GM21529 (cell line): ENCODE measurements at regions not wholly inside any gene's neighbourhood (a gene's known extent, or its start where the extent isn't known, plus 50 kb on each side); places are given as distances from the start of the nearest gene placed in this dataset.
A peak's percentile ranks its signal among the peaks of the same experiment; 100 is the strongest.

Experiments
- ATAC-seq: cut with Tn5 transposase; IDR thresholded peaks from one replicate; pipeline ENCODE4 v1.9.1; 2021; ENCODE audit not compliant: unreplicated experiment

- ATAC-seq = no peak
These were observed 127.3 kb downstream of the DDX1 start for GRCh38 chr2:15718944-15719323.

GRCh38 chr2:15719566-15720313, 128.1 kb downstream of the DDX1 start:
- no peak for ATAC-seq

- no peak for ATAC-seq
These were observed 129.1 kb downstream of the DDX1 start for GRCh38 chr2:15720561-15721307.

GRCh38 chr2:15721411-15722067, 129.9 kb downstream of the DDX1 start:
- ATAC-seq = no peak

DNA sequence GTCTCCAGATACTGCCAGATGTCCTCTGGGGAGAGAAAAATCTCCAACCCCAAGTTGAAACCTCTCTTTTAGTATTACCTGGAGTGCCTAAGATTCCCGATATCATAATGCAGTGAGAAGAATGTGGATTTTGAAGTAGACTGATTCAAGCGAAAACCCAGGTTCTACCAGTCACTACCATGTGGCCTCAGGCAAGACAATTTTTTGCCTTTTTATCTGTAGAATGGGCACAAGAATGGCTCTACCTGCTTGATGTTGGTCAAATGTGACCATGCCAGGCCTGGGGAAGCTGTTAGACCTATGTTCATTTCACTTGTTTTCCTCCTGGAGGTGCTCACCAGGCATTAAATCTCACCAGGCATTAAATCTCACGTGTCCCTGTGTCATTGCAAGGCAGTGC, 131.3 kb downstream of the DDX1 start:
- no peak for ATAC-seq

GRCh38 chr2:15724235-15724634, 132.6 kb downstream of the DDX1 start:
- no peak for ATAC-seq

DNA sequence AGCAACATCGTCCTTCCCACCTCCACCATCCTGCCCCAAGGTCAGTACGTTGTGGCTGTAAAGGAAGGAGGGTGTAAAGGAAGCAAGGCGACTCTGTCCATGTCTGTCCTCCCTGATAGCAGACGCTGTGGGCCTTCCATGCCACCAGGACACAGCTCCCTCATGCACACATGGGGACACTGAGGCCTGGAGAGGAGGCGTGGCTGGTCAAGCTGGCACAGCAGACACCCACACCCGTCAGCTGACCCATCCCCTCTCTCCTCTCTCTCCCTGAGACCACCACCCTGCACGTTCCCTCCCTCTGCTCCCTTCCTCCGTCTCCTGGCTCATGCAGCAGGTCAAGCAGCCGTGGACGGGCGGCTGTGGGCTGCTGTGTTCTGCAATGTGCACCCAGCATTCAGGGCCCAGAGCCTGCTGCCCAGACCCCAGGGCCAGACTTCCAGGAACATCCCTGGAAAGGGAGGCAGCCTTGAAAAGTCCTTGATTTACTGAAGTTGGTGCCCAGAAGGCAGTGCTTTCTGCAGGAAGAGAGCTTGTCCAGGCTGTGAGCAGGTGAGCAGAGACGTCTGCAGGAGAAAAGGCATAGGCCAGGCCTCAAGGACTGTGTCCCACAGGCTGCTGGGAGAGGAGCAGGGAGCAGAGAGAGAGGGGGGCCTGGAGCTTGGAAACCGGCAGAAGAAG, 133.6 kb downstream of the DDX1 start:
- no peak for ATAC-seq

DNA sequence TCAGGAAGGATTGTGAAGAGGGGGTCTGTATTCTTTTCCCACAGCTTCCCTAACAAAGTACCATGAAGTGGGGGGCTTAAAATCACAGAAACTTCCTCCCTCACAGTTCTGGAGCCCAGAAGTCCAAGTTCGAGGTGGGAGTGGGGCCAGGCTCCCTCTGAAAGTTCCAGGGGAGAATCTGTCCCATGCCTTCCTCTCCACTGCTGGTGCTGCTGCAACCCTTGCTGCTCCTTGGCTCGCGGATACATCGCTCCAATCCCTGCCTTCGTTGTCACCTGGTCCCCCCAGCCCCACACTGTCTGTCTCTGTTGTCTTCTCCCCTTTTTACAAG, 134.1 kb downstream of the DDX1 start:
- no peak for ATAC-seq

GRCh38 chr2:15726321-15727057, 134.8 kb downstream of the DDX1 start:
- no peak for ATAC-seq

DNA sequence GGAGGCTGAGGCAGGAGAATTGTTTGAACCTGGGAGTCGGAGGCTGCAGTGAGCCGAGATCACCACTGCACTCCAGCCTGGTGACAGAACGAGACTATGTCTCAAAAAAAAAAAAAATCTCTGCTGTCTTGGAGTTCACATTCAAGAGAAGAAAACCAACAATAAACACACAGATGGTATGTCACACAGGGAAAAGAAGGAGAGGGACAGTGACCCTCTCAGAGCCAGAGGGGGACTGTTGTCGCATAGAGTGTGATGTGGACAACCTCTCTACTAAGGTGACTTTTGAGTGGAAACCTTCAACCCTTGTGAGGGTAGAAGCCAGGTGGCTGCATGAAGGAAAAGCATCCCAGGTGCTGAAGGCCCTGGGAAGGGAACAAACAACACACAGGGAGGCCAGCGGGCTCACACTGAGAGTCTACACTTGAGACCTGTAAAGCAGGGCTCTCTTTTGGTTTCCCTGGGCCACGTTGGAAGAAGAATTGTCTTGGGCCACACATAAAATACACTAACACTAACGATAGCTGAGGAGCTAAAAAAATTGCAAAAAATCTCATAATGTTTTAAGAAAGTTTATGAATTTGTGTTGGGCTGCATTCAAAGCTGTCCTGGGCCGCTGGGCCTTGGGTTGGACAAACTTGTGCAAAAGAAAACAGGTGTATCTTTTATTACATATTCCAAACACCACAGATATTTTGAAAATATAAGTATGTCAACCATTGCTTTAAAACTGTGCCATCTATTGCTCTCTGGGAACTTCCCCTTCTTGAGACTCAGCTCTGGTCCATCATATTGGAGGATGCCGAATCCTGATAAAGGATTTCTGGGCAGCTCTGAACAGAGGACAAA, 136.0 kb downstream of the DDX1 start:
- no peak for ATAC-seq

DNA sequence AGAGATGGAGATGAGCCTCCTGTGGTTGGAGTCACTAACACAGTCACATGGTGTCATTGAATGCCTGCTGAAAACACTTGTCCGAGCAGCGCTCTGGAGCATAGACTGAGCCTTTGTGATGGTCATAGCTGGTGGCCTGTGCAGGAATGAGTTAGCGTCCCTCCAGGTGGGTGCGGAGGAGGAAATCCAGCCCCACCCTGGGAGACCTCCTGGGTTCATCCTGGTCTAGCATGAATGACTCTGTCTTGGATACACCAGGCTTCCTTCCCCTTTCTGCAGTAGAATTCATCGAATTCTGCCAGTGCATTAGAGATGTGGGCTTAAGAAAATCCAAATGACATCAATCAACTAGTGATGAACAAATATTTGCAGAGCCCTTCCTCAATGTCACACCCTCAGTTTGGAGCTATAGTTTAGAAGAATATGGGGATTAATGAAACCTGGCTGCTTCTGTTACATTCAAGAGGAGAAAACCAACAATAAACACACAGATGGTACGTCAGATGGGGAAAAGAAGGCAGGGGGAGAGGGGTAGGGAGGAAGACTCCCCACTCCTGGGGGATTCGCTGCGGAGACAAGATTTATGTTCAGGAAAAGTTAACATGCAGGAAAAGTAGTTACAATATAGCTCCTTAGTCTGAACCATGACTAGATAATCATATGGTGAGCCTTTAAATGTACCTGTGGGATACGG, 136.7 kb downstream of the DDX1 start:
- no peak for ATAC-seq

GRCh38 chr2:15729001-15729400, 137.3 kb downstream of the DDX1 start:
- no peak for ATAC-seq

DNA sequence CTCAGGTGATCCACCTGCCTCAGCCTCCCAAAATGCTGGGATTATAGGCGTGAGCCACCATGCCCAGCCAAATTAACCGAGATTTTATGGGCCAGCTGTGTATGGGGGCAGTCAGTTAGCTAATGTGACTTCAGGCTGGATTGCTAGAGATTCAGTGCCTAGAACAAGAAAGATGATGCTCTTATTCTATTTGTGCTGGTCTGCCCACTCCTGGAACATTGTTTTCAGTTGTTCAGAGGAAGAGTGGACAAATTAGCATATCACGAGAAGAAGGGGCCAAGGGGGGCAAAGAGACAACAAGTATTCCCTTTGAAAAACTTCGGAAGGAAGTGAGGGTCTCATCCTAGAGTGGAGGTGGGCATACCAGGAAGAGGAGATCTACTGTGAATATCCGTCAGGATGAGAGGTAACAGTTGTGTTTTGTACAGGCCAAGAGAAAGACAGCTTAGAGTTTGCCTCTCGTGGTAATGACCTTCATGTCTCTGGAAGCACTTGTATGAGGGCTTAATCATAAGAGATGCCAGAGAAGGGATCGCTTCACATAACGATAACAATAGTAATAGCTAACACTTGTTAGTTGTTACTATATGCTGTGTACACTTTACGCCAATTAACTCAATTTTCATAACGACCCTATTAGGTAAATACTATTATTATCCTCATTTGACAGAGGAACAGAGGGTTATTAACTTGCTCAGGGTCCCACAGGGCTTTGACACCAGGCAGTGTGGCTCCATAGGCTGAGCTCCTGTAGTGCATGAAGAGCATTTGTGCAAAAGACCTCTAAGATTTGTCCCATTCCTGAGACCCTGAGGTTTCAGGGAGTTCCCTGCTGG, 138.3 kb downstream of the DDX1 start:
- ATAC-seq = peak; percentile 3

DNA sequence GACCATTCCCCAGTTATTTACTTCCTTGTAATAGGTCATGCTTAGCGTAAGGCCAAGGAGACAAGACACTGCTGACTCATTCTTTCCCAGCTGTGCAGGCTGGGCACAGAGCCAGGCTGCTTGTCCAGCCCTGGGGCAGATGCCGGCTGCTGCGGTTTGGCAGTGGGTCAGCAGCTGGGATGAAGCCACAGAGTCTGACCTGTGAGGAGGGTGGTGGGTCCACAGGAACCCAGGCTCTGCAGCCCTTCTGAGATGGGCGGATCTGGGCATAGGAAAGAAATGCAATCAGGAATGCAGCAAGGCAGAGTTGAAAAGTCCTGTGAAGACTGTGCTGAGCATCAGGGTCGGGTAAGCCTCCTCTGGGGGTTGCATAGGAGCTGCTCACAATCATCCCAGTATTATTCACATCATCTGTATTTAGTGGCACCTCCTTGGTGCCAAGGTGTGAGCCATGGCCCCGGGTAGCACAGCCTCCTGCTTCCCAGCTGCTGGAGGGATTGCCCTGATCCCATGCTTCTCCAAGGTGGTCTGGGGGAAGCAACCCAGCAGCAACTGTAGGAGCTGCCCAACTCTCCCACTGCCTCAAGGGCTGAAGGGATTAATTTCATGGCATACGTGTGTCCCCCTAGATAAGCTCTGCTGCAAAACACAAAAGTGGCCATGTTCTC, 139.0 kb downstream of the DDX1 start:
- ATAC-seq = peak; percentile 48

DNA sequence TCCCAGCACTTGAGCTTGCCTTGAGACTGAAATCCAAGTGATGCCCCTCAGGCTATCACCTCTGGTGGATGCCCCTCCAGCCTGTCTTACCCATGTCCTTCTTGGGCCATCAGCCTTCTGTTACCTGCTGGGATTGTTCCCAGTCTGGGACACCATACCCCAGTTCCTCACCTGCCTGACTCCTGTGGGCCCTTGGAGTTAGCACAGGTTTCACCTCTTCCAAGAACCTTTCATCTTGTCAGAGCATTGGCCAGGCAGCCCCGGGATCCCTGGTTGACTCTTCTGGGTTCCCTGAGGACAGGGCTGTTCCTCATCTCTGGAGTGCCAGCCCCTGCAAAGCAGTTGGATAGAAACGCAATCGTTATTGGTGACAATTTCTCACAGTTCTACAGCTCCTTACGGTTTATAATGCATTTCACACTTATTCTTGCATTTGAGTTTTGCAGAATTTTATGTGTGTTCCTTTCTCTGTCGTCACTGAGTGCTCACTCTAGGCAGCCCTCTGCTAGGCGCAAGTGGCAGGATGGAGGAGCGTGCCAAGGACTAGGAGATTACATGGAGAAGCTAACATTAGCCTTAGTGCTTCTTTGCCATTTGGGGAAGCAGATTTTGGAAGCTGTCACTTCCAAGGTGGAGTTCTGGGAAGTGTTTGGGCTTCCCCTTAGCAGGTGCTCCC, 139.7 kb downstream of the DDX1 start:
- no peak for ATAC-seq

- ATAC-seq = no peak
These were observed 140.2 kb downstream of the DDX1 start for GRCh38 chr2:15731889-15732271.

- ATAC-seq = peak; percentile 95
These were observed 140.8 kb downstream of the DDX1 start for GRCh38 chr2:15732341-15733077.
